Natural killer cell (primary cell): ENCODE measurements at regions not wholly inside any gene's neighbourhood (a gene's known extent, or its start where the extent isn't known, plus 50 kb on each side); places are given as distances from the start of the nearest gene placed in this dataset.

Experiments
- ATAC-seq, 3 donors: fragments of 150-1000 bp in 2 of 3; fragments of 200-7000 bp in 1 of 3; cut with Tn5 transposase; 1 replicate in 1 of 3; 2 replicates in 2 of 3; pipeline ENCODE4 v1.10.0; 2021; ENCODE audit warnings: mild to moderate bottlenecking in 2 of 3, moderate library complexity in 2 of 3
- DNase-seq, 2 donors: peaks; one replicate each; pipeline versions ENCODE4 v3.0.0 to v3.0.0-alpha.2; 2013 to 2021; ENCODE audit warnings: mixed read lengths in 1 of 2
- H3K27ac ChIP-seq: one replicate; pipeline ENCODE4 v1.5.1; 2013; ENCODE audit warnings: mild to moderate bottlenecking, low read length
- H3K27me3 ChIP-seq: one replicate; pipeline ENCODE4 v1.6.1; 2013; ENCODE audit warnings: low read length; ENCODE audit not compliant: control insufficient read depth, insufficient read depth
- H3K36me3 ChIP-seq: one replicate; pipeline ENCODE4 v1.6.1; 2013; ENCODE audit warnings: low read length; ENCODE audit not compliant: control insufficient read depth, insufficient read depth
- H3K4me1 ChIP-seq: one replicate; pipeline ENCODE4 v1.6.1; 2013; ENCODE audit warnings: low read length; ENCODE audit not compliant: control insufficient read depth, insufficient read depth
- H3K4me3 ChIP-seq: one replicate; pipeline ENCODE4 v1.5.1; 2013; ENCODE audit warnings: low read length
- H3K9me3 ChIP-seq: one replicate; pipeline ENCODE4 v1.6.1; 2013; ENCODE audit warnings: low read length; ENCODE audit not compliant: control insufficient read depth, insufficient read depth
- H3K27ac Mint-ChIP-seq, 2 donors: one replicate each; pipeline ENCODE4 v1.8.0; 2022; ENCODE audit warnings: mild to moderate bottlenecking in 2 of 2, mixed read lengths in 2 of 2, moderate library complexity in 1 of 2
- H3K27me3 Mint-ChIP-seq, 2 donors: one replicate each; pipeline ENCODE4 v1.8.0; 2022; ENCODE audit warnings: low read depth in 2 of 2, mixed read lengths in 2 of 2
- H3K36me3 Mint-ChIP-seq: one replicate; pipeline ENCODE4 v1.8.0; 2022; ENCODE audit warnings: mixed read lengths
- H3K4me1 Mint-ChIP-seq, 2 donors: one replicate each; pipeline ENCODE4 v1.8.0; 2022; ENCODE audit warnings: mixed read lengths in 2 of 2
- H3K4me3 Mint-ChIP-seq: one replicate; pipeline ENCODE4 v1.8.0; 2022; ENCODE audit warnings: mild to moderate bottlenecking, moderate library complexity, mixed read lengths
- H3K9me3 Mint-ChIP-seq, 2 donors: one replicate each; pipeline ENCODE4 v1.8.0; 2022; ENCODE audit warnings: mixed read lengths in 2 of 2
- CTCF ChIP-seq: fragments of 200-600 bp; IDR thresholded peaks from one replicate; pipeline ENCODE4 v1.8.0; 2022; ENCODE audit warnings: antibody characterized with exemption
- whole genome bisulfite sequencing: methylation state at CpG from one replicate; pipeline ENCODE4 v1.1.7; 2013; ENCODE audit warnings: missing lambda C conversion rate; ENCODE audit not compliant: insufficient coverage; 5-methylcytosine and 5-hydroxymethylcytosine counted together
- intact Hi-C: fragments of 100-400 bp; cut with micrococcal nuclease; formaldehyde crosslinking; loops from one replicate; pipeline ENCODE4 v1.14.2; 2022

- Mint-ChIP-seq H3K27me3 (no peaks in the 10 kb centered on the region), H3K36me3 (no peaks in the 10 kb centered on the region), H3K4me3 (no peak overlapping the region), H3K4me1 (no peaks in the 10 kb centered on the region), H3K9me3 (peaks cover 2 to 3% of the 10 kb centered on the region in 2 donors), H3K27ac (no peak overlapping the region)
- TF ChIP-seq CTCF = no peak
- no peak for ATAC-seq
- Histone ChIP-seq H3K4me1 (no peaks in the 10 kb centered on the region), H3K36me3 (no peaks in the 10 kb centered on the region), H3K27me3 (no peaks in the 10 kb centered on the region), H3K27ac (no peak overlapping the region), H3K4me3 (no peak overlapping the region), H3K9me3 (no peaks in the 10 kb centered on the region)
- no peak for DNase-seq
- intact Hi-C loops = no loop called here
- WGBS = 70% methylated on average over 2 of the region's 2 CpGs
Observed at GRCh38 chr3:86239946-86240345, 751.0 kb downstream of the VGLL3 start.

GRCh38 chr3:86234506-86235254 lies 756.3 kb downstream of the VGLL3 start:
- H3K4me1 ChIP-seq = no peaks in the 10 kb centered on the region
- no peaks in the 10 kb centered on the region for H3K36me3 ChIP-seq
- no peak for TF ChIP-seq CTCF
- ATAC-seq = no peak
- WGBS = no CpG with 5 or more reads among the region's 5 CpGs
- no peaks in the 10 kb centered on the region for H3K27me3 ChIP-seq
- Mint-ChIP-seq H3K27ac (no peak overlapping the region), H3K4me3 (no peak overlapping the region), H3K9me3 (peaks cover 4 to 6% of the 10 kb centered on the region in 2 donors), H3K36me3 (no peaks in the 10 kb centered on the region), H3K27me3 (no peaks in the 10 kb centered on the region), H3K4me1 (no peaks in the 10 kb centered on the region)
- no peaks in the 10 kb centered on the region for H3K9me3 ChIP-seq
- H3K4me3 ChIP-seq = no peak overlapping the region
- intact Hi-C loops = no loop called here
- DNase-seq = no peak
- no peak overlapping the region for H3K27ac ChIP-seq

- H3K9me3 ChIP-seq = no peaks in the 10 kb centered on the region
- no peak for TF ChIP-seq CTCF
- H3K4me3 ChIP-seq = no peak overlapping the region
- no peaks in the 10 kb centered on the region for H3K36me3 ChIP-seq
- no peaks in the 10 kb centered on the region for H3K27me3 ChIP-seq
- H3K4me1 Mint-ChIP-seq = no peaks in the 10 kb centered on the region
- H3K27ac Mint-ChIP-seq = no peak overlapping the region
- H3K4me1 ChIP-seq = no peaks in the 10 kb centered on the region
- H3K9me3 Mint-ChIP-seq = peaks cover 6 to 9% of the 10 kb centered on the region in 2 donors
- no CpG with 5 or more reads among the region's 1 CpG for WGBS
- no peak for ATAC-seq
- H3K27ac ChIP-seq = no peak overlapping the region
- H3K27me3 Mint-ChIP-seq = no peaks in the 10 kb centered on the region
- intact Hi-C loops = no loop called here
- H3K36me3 Mint-ChIP-seq = no peaks in the 10 kb centered on the region
- H3K4me3 Mint-ChIP-seq = no peak overlapping the region
- DNase-seq = no peak
Observed at GRCh38 chr3:86230762-86231161, 760.2 kb downstream of the VGLL3 start.

GRCh38 chr3:86229775-86230094 lies 761.2 kb downstream of the VGLL3 start:
- DNase-seq = no peak
- no peak overlapping the region for H3K4me3 ChIP-seq
- H3K4me1 Mint-ChIP-seq = no peaks in the 10 kb centered on the region
- ATAC-seq = no peak
- H3K27ac Mint-ChIP-seq = no peak overlapping the region
- no peaks in the 10 kb centered on the region for H3K36me3 Mint-ChIP-seq
- H3K36me3 ChIP-seq = no peaks in the 10 kb centered on the region
- TF ChIP-seq CTCF = no peak
- peaks cover 6 to 11% of the 10 kb centered on the region in 2 donors for H3K9me3 Mint-ChIP-seq
- no peak overlapping the region for H3K4me3 Mint-ChIP-seq
- H3K4me1 ChIP-seq = no peaks in the 10 kb centered on the region
- no peaks in the 10 kb centered on the region for H3K27me3 ChIP-seq
- intact Hi-C loops = no loop called here
- no peak overlapping the region for H3K27ac ChIP-seq
- H3K9me3 ChIP-seq = no peaks in the 10 kb centered on the region
- no peaks in the 10 kb centered on the region for H3K27me3 Mint-ChIP-seq
- WGBS = 79% methylated on average over 1 of the region's 2 CpGs
